GM12875 (cell line): ENCODE measurements at regions not wholly inside any gene's neighbourhood (a gene's known extent, or its start where the extent isn't known, plus 50 kb on each side); places are given as distances from the start of the nearest gene placed in this dataset.
"Not testable (repeated sequence)": the region's sequence is repeated elsewhere in the genome, so short reads cannot be mapped to it uniquely, and the experiment has no call there.

Experiments used
- H3K4me3 ChIP-seq: one replicate; pipeline ENCODE4 v1.5.1; 2011; ENCODE audit warnings: low read depth, low read length, control low read depth
- CTCF ChIP-seq: IDR thresholded peaks from 2 replicates; pipeline ENCODE4 v1.5.1; 2011; ENCODE audit warnings: low read depth, mild to moderate bottlenecking, control low read depth, inconsistent platforms, low read length, moderate library complexity, borderline replicate concordance; ENCODE audit not compliant: insufficient read depth

GRCh38 chr6:14567842-14568241, 450.3 kb downstream of the CD83 start:
- H3K4me3 ChIP-seq, result no peak overlapping the region
- TF ChIP-seq CTCF, result no peak

GRCh38 chr6:14569394-14569793, 451.8 kb downstream of the CD83 start:
- no peak for TF ChIP-seq CTCF
- H3K4me3 ChIP-seq, result no peak overlapping the region

GRCh38 chr6:14569874-14570273, 452.3 kb downstream of the CD83 start:
- H3K4me3 ChIP-seq, result not testable (repeated sequence)

GRCh38 chr6:14571001-14571400, 453.4 kb downstream of the CD83 start:
- TF ChIP-seq CTCF, result no peak
- H3K4me3 ChIP-seq, result no peak overlapping the region

GRCh38 chr6:14571746-14572145, 454.2 kb downstream of the CD83 start:
- no peak for TF ChIP-seq CTCF
- H3K4me3 ChIP-seq, result no peak overlapping the region

GRCh38 chr6:14573267-14573666, 455.7 kb downstream of the CD83 start:
- no peak overlapping the region for H3K4me3 ChIP-seq
- TF ChIP-seq CTCF, result no peak

- H3K4me3 ChIP-seq, result no peak overlapping the region
- no peak for TF ChIP-seq CTCF
Measured at GRCh38 chr6:14573703-14574290, 456.2 kb downstream of the CD83 start.

GRCh38 chr6:14575961-14576360, 458.4 kb downstream of the CD83 start:
- TF ChIP-seq CTCF, result no peak
- no peak overlapping the region for H3K4me3 ChIP-seq
